ENCODE measurements at regions not wholly inside any gene's neighbourhood (a gene's known extent, or its start where the extent isn't known, plus 50 kb on each side); places are given as distances from the start of the nearest gene placed in this dataset.

GRCh38 chr10:124250506-124250905 is 157.1 kb upstream of the CHST15 start:
- H3K27me3 ChIP-seq = no peaks in the 10 kb centered on the region
- no peaks in the 10 kb centered on the region for H3K9me3 ChIP-seq
- no peak for TF ChIP-seq CTCF (IDR thresholded peaks at IDR 0.05)
- intact Hi-C loops (cut with DNase I) = no loop called here
- H3K9ac ChIP-seq (ENCODE audit: low read depth in 2 of 2, low read length in 2 of 2) = no peak overlapping the region
- no peak overlapping the region for H3K27ac ChIP-seq
- H3K4me3 ChIP-seq = no peak overlapping the region
- no peaks in the 10 kb centered on the region for H3K36me3 ChIP-seq
- DNase-seq = no peak
- no peaks in the 10 kb centered on the region for H3K4me1 ChIP-seq

- H3K4me3 ChIP-seq = no peak overlapping the region
- no peaks in the 10 kb centered on the region for H3K27me3 ChIP-seq
- no peaks in the 10 kb centered on the region for H3K9me3 ChIP-seq
- H3K27ac ChIP-seq = no peak overlapping the region
- no peak for TF ChIP-seq CTCF (IDR thresholded peaks at IDR 0.05)
- H3K4me1 ChIP-seq = no peaks in the 10 kb centered on the region
- no peak for DNase-seq
- H3K36me3 ChIP-seq = no peaks in the 10 kb centered on the region
- intact Hi-C loops (cut with DNase I) = no loop called here
- no peak overlapping the region for H3K9ac ChIP-seq (ENCODE audit: low read depth in 2 of 2, low read length in 2 of 2)
Measured at GRCh38 chr10:124249812-124250432, 156.5 kb upstream of the CHST15 start.

- intact Hi-C loops (cut with DNase I) = no loop called here
- no peak for TF ChIP-seq CTCF (IDR thresholded peaks at IDR 0.05)
- no peaks in the 10 kb centered on the region for H3K9me3 ChIP-seq
- no peaks in the 10 kb centered on the region for H3K4me1 ChIP-seq
- H3K4me3 ChIP-seq = no peak overlapping the region
- H3K27ac ChIP-seq = no peak overlapping the region
- no peak overlapping the region for H3K9ac ChIP-seq (ENCODE audit: low read depth in 2 of 2, low read length in 2 of 2)
- no peak for DNase-seq
- no peaks in the 10 kb centered on the region for H3K36me3 ChIP-seq
- H3K27me3 ChIP-seq = no peaks in the 10 kb centered on the region
Measured at GRCh38 chr10:124249196-124249595, 155.8 kb upstream of the CHST15 start.

GRCh38 chr10:124248056-124249045 is 155.0 kb upstream of the CHST15 start:
- H3K4me3 ChIP-seq = no peak overlapping the region
- DNase-seq = no peak
- no peaks in the 10 kb centered on the region for H3K4me1 ChIP-seq
- H3K9me3 ChIP-seq = no peaks in the 10 kb centered on the region
- TF ChIP-seq CTCF (IDR thresholded peaks at IDR 0.05) = no peak
- H3K27me3 ChIP-seq = no peaks in the 10 kb centered on the region
- intact Hi-C loops (cut with DNase I) = no loop called here
- no peak overlapping the region for H3K27ac ChIP-seq
- H3K9ac ChIP-seq (ENCODE audit: low read depth in 2 of 2, low read length in 2 of 2) = no peak overlapping the region
- no peaks in the 10 kb centered on the region for H3K36me3 ChIP-seq

- H3K9me3 ChIP-seq = no peaks in the 10 kb centered on the region
- H3K27me3 ChIP-seq = no peaks in the 10 kb centered on the region
- no peak for DNase-seq
- no peaks in the 10 kb centered on the region for H3K4me1 ChIP-seq
- H3K36me3 ChIP-seq = no peaks in the 10 kb centered on the region
- intact Hi-C loops (cut with DNase I) = no loop called here
- no peak for TF ChIP-seq CTCF (IDR thresholded peaks at IDR 0.05)
- H3K27ac ChIP-seq = no peak overlapping the region
- H3K4me3 ChIP-seq = no peak overlapping the region
- no peak overlapping the region for H3K9ac ChIP-seq (ENCODE audit: low read depth in 2 of 2, low read length in 2 of 2)
Measured at GRCh38 chr10:124245806-124246440, 152.5 kb upstream of the CHST15 start.

All from colonic mucosa (tissue), 4 donors.